Suppressor macrophage (primary cell): ENCODE measurements at regions not wholly inside any gene's neighbourhood (a gene's known extent, or its start where the extent isn't known, plus 50 kb on each side); places are given as distances from the start of the nearest gene placed in this dataset.
"Not testable (repeated sequence)": the region's sequence is repeated elsewhere in the genome, so short reads cannot be mapped to it uniquely, and the experiment has no call there.

Experiments
- DNase-seq, 4 experiments: peaks; one replicate each; pipeline ENCODE4 v3.0.0-alpha.2; 2020 to 2022

DNA sequence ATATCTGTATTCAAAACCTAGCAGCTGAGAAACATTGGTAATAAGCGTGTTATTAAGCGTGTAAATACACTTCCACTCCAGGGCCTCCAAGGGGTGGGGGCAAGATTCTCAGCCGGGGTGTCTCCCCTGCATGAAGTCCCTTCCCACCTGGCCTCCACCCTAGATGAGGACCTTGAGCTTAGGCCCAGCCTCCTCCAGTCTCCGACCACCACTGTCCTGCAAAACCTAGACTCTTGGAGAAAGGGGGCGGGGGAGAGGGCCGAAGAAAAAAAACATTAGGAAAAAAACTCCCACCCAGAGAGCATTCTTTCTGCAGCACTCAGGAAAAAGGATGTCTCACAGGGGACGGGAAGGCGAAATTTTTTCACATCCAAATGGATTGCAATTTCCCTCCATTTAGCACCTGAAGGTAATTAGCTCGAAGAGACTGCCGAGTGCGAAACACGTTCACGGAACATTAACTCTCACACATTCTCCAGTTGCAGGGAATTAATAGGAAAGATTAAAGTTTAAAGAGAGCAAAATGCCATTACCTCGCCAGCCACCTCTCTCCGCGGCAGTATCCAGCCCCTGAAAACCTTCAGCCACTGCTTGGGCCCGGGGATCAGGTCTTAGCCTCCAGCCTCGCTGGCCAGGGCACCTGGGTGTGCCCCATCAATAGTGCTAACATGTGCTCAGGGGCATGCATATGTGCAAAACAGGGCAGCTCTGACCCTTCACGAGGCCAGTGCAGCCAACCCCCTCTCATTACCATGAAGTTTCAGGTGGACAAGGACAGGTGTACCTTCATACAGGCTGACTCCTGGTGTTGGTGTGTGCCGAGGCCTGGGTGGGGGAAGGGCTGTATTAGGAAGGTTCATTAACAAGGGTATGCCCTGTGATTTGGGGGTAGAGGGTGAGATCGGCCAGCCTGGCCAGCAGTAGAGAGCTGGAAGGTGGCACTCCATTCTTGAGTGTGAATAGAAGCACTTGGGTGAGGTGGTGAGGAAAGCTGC is 77.2 kb downstream of the HIF1AN start:
- no peak for DNase-seq

DNA sequence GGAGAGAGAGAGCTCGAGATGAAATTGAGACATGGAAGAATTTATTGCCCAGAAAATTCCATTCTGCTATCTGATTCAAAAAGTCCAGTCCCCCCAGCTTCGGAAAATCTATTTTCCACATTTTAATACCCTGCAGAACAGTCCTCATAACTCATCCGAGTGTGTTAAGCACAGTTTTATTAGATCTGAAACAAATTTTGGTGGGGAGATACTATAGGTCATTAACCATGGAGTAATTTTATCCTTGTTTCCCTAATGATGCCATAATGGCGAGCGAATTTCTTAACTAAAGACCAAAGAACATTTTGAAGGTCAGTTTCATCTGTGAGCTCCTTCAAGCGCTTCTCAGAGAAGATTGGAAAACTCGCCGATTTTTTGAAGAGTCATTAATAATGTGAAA is 78.1 kb downstream of the HIF1AN start:
- no peak for DNase-seq

DNA sequence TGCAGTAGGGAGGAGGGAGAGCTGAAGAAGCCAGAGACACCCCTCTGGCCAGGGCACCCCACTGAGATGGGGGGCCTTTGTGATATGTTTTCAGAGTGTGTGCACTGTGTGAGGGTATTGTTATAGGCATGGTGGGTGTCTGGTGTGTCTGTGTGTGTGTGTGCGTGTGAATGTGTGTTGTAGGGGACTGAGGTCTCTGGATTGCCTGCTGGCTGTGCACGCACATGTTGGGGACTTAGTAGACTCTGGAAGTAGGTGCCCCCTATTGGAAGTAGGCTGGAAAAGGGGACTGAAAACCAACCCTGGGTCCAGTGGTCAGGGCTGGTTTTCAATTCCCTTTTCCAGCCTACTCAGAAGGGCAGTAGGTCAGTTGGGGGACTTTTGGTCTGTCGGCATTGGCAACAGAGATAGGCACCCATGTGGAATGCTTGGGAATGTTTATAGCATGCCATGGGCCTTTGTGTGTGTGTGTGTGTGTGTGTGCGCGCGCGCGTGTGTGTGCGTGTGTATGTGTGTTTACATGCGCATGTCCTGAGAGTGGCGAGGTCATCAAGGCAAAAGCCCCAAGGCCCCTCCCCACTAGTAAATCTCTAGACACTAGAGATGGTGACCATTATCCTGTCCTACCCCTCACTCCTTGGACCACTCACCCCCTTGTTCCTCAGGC is 78.8 kb downstream of the HIF1AN start:
- DNase-seq, result no peak

DNA sequence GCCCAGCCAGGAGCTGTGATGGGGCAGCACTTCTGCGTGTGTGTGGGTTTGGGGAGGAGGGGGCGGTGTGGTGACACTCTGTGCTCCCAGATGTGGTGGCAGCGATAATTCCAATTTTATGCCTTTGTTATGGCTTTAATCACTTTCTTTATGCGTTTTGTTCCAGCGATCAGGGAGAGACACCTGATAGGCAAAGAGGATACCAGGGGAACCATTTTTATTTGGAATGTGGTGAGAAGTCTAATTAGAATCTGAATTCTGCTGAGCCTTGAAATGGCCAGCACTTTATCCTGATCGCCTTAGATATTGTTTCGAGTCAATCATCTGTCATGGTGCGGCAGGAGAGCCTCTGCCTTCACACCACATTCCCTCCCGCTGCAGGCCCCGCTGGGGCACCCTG is 79.5 kb downstream of the HIF1AN start:
- DNase-seq, result no peak

DNA sequence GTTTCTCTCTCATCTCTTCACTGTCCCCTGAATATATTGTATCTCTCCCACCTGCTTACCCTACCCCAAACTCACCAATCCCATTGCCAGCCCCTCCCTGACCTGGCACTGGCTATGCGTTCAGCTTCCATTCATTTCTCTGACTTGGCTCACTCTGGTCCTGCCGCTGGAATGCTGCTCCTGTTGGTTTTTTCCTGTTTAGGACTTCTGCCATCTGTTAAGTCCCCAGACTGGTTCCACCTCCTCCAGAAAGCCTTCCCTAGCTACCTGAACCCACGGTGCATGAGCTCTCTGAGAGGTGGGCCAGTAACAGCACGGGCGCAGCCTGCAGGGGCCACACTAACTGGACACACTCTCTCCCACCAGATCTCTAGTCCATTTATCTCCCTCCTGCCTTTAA is 80.2 kb downstream of the HIF1AN start:
- no peak for DNase-seq

DNA sequence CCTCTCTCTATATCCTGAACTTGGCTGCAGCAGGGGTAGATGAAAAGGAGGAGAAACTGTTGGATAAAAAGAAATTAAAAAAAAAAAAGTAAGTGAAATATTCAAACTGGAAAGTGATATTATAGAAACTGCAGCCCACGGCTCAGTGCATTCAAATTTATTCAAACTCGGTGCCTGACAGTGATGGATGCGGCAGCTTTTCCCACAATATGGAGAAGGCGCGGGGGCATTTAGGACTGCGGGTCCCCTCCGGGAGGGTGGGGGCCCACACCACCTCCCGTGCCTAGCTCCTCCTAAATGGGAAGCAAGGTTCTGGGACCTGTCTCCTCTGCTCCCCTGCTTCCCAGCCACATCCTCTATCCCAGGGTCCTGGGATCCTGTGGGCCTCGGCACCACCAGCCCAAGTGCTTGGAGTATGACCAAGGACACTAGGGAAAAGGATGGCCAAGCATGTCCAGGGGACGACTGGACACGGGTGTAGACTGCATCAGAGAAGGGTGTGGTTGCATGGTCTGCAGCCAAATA is 82.4 kb downstream of the HIF1AN start:
- DNase-seq, result no peak

DNA sequence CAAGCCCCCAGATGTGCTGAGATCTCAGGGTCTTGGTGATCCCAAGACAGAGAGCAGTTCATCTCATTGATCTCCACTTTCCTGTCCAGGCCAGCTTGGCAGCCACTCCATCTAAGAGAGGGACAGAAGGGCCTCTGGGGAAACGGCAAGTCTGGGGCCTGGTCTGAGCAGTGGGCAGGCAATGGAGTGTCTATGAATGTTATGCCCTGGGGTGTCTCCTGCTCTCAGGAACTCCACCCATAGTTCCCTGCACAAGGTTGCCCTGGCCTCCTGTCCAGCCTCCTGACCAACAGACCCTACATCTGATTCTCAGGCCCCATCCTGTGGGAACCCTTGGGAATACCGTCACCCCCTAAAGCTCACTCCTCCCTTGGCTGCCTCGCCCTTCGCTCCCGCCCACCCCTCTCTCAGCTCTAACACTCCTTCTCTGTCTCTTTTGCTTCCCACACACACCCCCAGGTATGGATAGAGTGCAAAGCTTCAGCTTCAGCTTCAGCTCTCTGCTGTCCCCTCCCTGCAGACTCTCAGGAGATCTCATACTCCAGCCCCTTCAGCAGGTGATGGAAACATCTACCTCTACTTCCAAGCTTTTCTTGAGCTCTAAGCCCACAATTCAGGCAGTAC is 83.0 kb downstream of the HIF1AN start:
- no peak for DNase-seq

DNA sequence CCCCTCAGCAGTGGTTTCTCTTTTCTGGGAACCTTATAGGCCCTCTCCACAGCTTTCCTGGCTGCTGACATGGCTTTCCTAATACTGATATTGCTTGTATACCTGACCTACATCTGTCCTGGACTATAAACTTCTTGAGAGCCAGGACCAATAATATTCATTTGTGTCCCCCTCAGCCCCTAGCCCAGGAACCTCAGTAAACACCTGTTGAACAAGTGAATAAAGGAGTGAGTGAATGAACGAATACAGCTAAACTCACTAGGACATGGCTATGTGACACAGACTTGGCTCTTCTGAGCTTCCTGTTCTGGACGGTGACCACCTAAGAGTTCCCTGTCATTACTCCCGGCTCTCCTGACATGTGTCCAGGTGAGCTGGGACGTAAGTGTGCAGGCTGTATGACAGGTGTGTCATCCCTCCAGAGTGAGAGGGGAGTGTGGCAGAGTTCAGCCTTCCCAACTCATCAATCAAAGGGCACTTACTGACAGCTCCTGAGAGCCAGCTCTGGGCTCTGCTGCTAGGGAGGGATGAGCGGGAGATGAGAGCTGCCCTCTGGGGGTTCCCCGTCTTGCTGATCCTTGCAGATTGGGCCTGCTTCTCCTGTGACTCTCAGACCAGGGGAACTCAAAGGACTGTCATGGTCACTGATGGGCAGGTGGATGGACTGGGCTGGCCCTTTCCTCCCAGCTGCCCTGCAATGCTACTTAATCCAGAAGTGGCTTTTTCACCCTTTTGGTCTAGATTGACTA is 84.5 kb downstream of the HIF1AN start:
- DNase-seq, result no peak

DNA sequence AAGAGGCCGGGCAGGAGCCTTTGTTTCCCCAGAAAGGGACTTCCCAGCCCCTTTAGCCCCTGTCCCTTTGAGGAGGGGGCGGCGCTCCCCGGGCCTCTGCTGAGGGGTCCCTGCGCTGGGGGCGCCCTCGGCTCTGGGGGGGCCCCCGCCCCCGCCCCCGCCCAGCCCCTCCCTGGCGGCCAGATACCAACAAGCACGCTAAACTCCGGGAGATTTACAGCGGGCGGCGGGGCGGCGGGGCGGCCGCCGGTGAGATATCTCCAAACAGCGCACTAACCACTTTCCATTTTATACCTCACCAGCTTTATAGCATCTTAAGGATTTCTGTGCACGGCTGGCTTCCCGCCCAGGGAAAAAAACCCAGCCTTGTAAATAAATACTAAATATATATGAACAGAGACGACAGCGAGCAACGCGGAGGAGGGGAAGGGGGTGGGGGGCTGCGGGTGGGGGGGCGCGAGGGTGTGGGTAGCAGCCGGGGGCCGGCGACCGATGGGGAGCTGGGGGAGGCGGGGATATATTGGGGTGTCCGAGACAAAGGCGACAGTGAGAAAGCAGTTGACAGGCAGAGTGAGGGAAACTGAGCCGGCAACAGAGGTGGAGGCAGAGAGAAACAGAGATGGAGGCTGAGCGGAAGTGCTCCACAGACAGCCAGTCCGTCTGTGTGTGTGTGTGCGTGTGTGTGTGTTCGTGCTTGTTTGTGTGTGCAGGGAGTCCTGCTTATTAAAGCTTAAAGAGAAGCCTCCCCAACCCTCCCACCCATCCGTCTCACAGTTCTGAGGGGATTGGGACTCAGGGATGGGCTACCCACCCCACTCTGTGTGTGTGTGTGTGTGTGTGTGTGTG is 85.8 kb downstream of the HIF1AN start:
- peak in 2 of 4 experiments; percentile 21 to 24 for DNase-seq

DNA sequence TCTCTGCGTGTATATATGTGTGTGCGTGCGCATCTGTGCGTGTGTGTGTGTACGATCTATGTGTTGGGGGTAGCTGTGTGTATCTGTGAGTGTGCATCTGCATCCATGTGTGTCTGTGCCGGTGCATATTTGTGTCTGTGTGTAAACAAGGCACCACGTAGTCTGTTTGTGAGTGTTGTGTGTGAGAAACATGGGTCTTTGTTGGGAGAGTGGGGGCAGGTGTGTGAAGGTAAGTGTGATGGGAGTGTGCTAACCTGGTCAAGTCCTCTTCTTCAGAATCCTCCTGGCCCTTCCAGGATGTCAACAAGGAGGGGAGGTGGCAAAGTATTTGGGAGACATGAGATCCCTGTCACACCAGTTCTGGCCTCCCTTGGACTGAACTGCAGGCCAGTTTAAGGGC is 87.2 kb downstream of the HIF1AN start:
- no peak for DNase-seq

DNA sequence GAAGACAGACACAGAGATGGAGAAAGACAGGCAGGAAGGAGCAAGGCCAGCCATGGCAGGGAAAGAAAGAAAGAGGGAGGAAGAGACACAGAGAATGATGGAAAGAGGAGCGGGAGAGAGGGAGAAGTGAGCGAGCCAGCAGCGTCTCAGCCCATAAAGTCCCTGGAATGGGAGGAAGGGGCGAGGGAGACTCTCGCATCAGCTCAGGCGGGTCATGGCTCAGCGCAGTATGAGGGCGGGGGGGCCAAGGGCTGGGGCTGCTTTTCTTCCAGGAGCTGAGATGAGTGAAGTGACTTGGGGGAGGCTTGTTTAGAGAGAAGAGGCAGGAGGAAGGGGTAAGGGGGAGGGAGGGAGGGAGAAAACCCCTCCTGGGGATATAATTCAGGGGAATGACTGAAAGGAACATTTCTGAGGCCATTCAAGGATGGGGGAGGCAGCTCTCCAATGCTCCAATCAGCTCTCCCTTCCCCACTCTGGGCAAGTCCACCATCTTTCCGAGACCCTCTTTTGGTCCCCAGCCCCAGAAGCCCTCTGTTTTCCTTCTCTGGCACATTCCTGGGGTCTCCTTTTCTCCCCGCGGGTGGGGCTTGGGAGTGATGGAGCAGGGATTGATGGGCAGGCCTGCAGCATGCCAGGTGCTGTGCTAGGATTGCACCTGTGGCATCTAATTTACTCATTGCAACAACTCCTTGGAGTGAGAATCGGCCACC is 87.9 kb downstream of the HIF1AN start:
- DNase-seq, result no peak

DNA sequence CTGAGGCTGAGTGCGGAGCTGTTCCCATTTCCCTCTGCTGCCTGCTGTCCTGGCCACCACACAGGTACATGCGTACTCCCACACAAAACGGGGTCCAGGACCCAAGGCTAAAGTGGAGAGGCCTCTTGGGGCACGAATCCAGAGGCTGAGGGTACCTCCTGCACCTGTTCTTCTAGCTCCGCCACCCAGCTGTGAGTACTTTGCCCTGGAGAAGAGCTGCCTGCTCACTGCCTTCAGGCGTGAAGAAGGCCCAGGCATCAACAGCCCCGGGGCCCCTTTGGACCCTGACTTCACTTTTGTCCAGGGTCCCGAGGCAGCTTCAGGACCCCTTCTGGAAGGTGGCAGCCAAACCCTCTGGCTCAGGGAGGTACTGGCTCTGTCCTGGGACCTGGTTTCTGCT is 88.6 kb downstream of the HIF1AN start:
- no peak for DNase-seq

DNA sequence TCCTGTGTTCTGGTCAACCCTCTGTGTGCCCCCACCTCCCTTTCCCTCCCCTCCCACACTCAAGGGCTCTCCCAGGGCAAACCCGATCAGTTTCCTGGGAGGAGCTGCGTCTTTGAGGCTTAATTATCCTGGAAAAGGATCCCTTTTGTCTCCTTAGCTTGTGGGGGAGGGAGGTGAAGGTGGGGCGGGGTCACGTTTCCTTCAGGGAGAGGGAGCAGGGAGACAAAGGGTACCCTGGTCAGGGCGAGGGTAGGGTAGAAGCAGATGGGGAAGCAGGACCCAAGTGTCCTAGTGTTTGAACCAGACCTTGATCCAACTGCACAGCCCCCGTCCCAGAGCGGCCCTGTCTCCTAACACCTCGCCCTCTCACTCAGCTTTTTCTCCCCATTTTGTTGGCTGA is 90.1 kb downstream of the HIF1AN start:
- DNase-seq, result no peak

DNA sequence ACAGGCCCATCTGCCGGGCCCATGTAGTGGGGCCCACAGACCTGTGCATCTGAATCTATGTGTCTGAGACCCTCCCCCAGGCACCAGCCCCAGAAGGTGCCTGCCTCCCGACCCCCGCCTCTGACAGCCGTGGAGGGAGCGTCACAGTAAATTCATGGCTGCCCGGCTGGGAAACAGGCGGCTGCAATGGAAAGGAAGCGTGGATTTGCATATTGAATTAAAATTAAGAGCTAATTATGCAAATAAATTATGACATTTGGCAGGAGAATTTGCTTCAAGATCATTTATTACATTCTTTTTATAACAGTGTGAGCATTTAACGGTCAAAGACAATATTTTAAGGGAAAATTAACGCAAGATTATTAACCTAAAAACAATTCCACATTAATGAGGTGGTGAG is 92.3 kb downstream of the HIF1AN start:
- DNase-seq, result no peak

DNA sequence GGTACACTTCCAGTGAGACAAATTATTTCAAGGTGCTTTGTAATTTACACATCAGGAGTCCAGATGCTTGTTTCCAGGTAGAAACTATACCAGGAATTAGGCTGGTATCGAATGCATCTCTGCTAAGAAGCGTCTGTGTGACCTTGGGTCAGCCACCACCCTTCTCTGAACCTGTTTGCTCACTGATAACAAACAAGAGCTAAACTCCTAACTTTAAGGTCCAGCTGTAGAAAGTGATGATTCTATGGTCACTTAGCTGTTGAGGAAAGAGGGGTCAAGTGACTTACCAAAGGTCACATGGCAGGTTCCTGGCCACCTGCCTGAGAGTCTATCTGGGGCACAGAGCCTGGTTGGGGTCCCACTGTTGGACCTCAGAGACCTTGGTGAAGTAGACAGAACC is 95.4 kb downstream of the HIF1AN start:
- DNase-seq, result no peak

DNA sequence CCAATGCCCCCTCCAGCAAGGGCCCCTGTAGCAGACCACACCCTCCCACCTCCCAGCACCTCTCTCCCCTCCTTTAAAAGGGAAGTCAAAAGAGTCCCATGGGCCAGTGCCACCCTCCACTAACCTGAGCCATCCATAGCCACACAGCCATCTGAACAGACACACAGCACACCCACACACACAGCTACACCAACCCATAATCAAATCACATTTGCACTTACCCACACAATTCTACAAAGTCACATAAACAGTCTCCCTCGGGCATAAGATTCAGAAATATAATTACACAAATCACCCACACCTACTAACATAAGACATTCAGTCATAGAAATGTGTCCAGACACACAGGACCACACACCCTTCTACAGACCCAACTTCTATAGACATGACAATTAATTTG is 96.3 kb downstream of the HIF1AN start:
- DNase-seq, result no peak

DNA sequence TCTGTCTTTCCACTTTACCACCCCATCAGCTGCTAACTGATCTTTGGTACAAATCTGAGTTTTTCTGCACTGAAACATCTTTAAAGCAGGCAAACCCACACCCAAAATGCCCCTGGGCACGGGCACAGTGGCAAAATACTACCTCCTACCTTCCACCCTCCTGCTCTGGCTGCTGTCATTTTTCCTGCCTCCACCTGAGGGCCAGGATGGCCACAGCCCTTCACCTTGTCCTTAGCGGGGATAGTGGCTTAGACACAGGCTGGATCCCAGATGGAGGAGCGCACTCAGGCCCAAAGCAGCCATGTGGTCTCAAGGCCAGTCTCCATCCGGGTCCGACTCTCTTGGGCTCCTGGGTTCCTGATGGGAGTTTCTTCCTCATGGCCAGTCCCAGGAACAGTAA is 98.3 kb downstream of the HIF1AN start:
- DNase-seq, result no peak

DNA sequence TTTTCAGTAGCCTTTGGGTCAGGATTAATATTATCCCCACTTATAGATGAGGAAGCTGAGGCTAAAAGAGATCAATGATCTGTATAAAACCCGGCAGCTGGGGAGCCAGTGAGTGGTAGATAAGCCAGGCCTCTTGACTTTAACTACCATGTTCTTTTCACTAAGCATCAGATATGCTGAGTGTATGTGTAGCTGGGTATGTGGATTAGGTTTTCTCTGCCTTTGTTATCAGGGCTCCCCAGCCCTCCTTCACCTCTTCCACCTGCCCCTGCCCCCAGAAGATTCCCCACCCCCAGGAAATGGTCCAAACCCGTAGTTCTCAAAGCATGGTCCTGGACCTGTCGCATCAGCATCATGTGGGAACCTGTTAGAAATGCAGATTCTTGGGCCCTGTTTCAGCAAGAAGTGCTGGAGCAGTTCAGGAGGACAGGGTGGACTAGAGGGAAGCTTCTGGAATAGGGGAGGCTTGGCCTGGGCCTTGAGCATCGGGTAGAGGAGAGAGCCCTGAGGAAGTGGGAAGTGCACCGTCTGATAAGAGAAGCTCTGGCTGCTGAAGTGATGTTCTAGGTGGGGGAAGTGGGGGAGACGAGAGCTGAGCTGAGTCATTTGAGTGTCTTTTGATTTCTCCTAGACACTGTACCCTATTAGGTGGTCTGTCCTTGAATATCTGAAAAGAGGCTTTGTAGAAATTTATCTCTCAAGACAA is 101.3 kb downstream of the HIF1AN start:
- DNase-seq, result no peak

DNA sequence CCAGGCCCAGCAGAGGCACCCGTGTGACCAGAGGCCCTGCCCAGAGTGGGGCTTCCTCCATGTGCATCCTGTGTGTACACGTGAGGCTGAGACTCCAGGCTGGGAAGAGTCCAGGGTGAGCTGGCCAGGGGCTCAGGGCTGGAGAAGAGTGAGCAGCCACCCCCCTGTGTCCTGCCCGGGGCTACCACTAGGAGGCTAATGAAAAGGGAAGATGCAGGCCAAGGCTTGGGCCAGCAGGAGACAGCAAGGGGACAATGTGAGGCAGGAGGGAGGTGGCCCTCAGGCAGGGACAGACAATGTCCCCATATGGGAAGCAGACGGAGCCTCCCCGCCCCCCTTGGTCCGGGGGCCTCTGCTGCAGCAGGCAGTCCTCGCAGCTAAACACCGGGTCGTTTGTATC is 102.0 kb downstream of the HIF1AN start:
- peak; percentile 27 to 60 (median 37) for DNase-seq

DNA sequence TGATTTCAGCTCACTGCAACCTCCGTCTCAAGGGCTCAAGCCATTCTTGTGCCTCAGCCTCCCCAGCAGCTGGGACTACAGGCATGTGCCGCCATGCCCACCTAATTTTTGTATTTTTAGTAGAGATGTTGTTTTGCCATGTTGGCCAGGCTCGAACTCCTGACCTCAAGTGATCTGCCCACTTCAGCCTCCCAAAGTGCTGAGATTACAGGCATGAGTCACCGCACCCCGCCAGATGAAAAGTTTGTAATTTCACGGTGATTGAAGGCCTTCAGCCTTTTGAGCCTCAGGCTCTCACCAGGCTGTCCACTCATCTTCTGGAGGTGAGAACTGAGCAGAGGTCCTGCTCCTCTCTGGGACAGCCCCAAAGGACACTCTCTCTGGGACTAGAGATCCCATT is 103.2 kb downstream of the HIF1AN start:
- not testable (repeated sequence) for DNase-seq
